ENCODE measurements at regions not wholly inside any gene's neighbourhood (a gene's known extent, or its start where the extent isn't known, plus 50 kb on each side); places are given as distances from the start of the nearest gene placed in this dataset.

DNA sequence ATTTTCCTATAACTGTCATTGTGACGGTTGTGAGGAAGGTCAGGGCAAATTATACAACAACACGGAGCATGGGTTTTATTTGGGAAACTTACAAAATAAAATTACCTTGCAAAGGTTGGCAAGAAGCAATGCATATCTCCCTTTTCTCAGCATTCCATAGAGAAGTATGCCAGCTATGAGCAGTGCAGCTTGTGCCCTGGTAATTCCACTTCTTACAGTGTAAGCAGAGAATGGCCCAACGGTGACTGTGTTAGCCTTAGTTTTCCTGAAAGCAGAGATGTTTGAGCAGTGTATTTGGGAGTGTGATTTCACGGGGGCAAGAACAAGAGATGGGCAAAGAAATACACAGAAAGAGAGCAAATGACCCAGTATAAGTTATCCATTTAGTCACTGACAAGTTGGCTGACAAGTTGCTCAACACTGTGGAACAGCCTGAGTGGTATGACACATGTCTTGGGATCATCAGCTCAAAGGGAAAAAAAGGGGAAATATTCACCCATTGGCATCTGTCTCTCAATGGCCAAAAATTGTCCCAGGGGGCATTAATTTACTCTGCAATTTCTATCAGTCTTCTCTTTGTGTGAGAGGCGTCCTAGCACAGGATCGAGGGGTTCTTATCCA is 210.9 kb upstream of the NRIP1 start:
- DNase-seq (ENCODE audit: low read depth) = no peak
- TF ChIP-seq CTCF (IDR thresholded peaks at IDR 0.05; ENCODE audit: insufficient read depth, low read depth, low read length, missing control alignments) = no peak
- H3K4me3 ChIP-seq (ENCODE audit: low read depth, low read length) = no peak overlapping the region

- no peak for DNase-seq (ENCODE audit: low read depth)
- no peak overlapping the region for H3K4me3 ChIP-seq (ENCODE audit: low read depth, low read length)
- TF ChIP-seq CTCF (IDR thresholded peaks at IDR 0.05; ENCODE audit: insufficient read depth, low read depth, low read length, missing control alignments) = no peak
These were observed 211.4 kb upstream of the NRIP1 start for GRCh38 chr21:15276243-15276642.

DNA sequence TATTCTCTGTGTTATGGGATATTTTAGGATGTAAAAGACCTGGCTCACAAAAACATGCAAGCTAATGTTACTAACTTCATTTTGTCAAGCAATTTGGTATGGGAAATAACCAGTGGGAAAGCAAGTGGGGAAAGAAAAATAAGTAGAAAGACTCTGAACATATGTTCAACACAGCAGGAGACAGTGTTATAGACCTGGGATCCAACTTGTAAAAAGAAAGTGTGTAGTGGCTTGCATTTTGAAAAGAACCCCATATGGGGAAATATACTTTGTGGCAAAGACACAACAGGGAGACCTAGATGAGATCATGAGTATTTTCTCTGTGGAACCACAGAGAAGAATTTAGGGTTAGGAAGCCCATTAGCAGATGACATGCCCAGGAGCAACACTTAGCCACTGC is 212.7 kb upstream of the NRIP1 start:
- no peak for DNase-seq (ENCODE audit: low read depth)
- no peak overlapping the region for H3K4me3 ChIP-seq (ENCODE audit: low read depth, low read length)
- no peak for TF ChIP-seq CTCF (IDR thresholded peaks at IDR 0.05; ENCODE audit: insufficient read depth, low read depth, low read length, missing control alignments)

DNA sequence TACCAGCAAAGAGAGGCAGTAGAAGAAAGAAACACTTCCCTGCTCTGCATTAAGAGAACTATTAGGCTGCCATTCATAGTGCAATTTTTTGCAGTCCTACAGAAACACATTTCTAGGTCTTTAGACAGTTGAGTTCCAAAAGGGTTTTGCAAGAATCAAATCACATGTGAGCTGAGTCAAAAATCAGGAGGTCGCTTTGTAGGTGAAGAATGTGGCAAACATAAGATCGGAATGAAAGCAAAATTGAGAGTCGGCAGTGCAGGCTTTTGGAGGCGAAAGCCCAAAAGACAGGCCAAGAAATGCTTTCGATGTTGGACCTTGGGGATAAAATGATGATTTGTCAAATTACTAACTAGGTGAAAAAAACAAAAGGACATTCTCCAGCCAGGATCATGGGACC is 213.5 kb upstream of the NRIP1 start:
- DNase-seq (ENCODE audit: low read depth) = no peak
- no peak overlapping the region for H3K4me3 ChIP-seq (ENCODE audit: low read depth, low read length)
- no peak for TF ChIP-seq CTCF (IDR thresholded peaks at IDR 0.05; ENCODE audit: insufficient read depth, low read depth, low read length, missing control alignments)

DNA sequence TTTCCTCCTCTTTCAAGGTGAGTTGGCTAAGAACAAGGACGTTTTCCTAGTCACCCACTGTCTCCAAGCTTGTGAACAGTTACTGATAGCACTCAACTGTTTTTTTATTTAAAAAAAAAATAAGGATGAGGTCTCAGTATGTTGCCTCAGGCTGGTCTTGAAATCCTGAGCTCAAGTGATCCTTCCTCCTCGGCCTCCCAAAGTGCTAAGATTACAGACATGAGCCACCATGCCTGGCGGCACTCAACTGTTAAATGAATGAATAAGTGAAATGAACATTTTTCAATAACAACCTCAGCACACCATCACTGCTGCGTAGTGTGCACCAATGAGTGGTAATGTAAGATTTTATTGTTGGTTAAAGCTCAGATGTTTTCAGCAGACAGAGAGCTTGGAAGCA is 214.1 kb upstream of the NRIP1 start:
- no peak for TF ChIP-seq CTCF (IDR thresholded peaks at IDR 0.05; ENCODE audit: insufficient read depth, low read depth, low read length, missing control alignments)
- no peak for DNase-seq (ENCODE audit: low read depth)
- H3K4me3 ChIP-seq (ENCODE audit: low read depth, low read length) = no peak overlapping the region

GRCh38 chr21:15279482-15279881 is 214.7 kb upstream of the NRIP1 start:
- no peak overlapping the region for H3K4me3 ChIP-seq (ENCODE audit: low read depth, low read length)
- DNase-seq (ENCODE audit: low read depth) = no peak
- no peak for TF ChIP-seq CTCF (IDR thresholded peaks at IDR 0.05; ENCODE audit: insufficient read depth, low read depth, low read length, missing control alignments)

DNA sequence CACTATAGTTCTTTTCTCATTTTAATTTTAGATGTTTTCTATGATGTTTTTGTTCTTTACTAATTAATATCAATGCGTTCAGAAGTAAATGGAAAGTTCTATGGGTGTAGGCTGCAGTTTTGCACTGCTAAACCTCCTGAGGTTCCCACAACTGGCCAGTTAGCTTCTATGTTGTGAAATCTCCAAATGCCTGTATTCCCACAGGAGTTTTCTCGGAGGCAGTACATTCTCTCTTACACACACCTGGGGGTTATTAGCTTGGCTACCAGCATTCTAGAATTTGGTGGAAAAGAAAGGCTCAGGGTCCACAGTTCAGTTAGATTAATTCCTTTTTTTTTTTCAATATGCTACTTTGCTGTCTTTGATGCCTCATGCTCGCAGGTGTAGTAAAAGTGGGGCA is 216.9 kb upstream of the NRIP1 start:
- no peak overlapping the region for H3K4me3 ChIP-seq (ENCODE audit: low read depth, low read length)
- TF ChIP-seq CTCF (IDR thresholded peaks at IDR 0.05; ENCODE audit: insufficient read depth, low read depth, low read length, missing control alignments) = no peak
- DNase-seq (ENCODE audit: low read depth) = no peak

All from GM12865 (cell line).